GM21576 (cell line): ENCODE measurements at regions not wholly inside any gene's neighbourhood (a gene's known extent, or its start where the extent isn't known, plus 50 kb on each side); places are given as distances from the start of the nearest gene placed in this dataset.
"Not testable (repeated sequence)": the region's sequence is repeated elsewhere in the genome, so short reads cannot be mapped to it uniquely, and the experiment has no call there.

Experiments used
- ATAC-seq: cut with Tn5 transposase; IDR thresholded peaks from one replicate; pipeline ENCODE4 v1.9.1; 2021; ENCODE audit warnings: mild to moderate bottlenecking, moderate library complexity; ENCODE audit not compliant: unreplicated experiment

DNA sequence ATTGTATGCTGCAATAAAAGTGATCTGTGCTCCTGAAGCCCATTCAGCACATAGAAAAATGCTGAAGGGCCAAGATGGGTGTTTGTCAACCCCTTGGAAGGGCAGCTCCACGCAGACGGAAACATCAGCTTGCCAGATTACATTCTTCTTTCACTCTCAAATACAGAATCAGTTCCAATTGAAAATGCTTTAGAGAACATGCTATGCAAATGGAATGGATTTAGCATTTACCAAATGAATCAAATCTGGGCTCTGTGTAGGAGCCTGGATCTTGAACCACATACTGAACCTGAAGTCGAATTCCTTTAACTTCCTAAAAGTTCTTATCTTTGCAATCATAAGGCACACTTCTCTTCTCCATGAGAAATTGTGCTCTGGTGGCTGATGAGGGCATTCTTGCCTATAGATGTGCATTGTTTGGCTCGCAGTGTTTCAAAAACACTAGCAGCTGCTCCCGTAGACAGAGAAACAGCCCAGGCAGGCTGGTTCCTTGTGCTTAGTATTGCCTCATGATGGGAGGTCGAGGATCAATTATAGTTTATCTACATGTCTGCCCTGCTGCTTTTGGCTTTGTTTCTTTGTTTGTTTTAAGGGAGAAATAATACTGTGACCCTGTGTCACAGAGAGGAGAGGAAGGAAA lies 489.8 kb upstream of the FLRT2 start:
- no peak for ATAC-seq

GRCh38 chr14:85041618-85042017 lies 488.3 kb upstream of the FLRT2 start:
- ATAC-seq: no peak

- no peak for ATAC-seq
These were observed 487.6 kb upstream of the FLRT2 start for GRCh38 chr14:85042301-85042700.

DNA sequence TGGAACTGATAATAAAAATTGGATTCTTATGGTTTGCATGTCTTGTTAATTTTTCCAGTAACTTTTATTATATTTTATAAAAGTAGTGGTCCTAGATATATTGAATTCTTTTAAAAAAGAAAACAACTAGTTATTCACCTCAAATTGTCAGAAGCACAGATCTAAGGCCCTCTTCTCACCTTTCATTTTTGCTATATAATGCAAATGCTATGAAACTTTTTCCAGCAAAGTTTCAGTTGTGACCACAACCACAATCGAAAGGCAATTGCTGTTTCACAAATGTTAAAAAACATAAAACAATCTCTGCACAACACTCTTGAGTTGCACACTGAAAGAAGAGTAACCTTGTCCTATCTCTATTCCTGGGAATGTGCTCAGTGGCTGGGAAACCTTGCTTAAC lies 479.8 kb upstream of the FLRT2 start:
- no peak for ATAC-seq

GRCh38 chr14:85052646-85053045 lies 477.3 kb upstream of the FLRT2 start:
- no peak for ATAC-seq

GRCh38 chr14:85054178-85054577 lies 475.8 kb upstream of the FLRT2 start:
- no peak for ATAC-seq

DNA sequence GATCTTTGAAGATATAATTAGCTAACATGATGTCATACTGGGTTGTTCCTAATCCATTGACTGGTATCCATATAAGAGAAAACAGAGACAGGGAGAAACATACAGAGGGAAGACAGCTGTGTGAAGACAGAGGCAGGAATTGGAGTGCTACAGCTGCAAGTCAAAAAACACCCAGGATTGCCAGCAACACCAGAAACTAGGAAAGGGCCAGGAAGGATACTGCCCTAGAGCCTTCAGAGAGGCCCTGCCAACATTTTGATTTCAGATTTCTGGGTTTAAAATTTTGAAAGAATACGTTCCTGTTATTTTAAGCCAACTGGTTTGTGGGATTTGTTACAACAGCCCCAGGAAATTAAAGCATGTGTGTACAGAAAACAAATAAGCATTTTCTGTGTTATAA lies 473.7 kb upstream of the FLRT2 start:
- no peak for ATAC-seq

DNA sequence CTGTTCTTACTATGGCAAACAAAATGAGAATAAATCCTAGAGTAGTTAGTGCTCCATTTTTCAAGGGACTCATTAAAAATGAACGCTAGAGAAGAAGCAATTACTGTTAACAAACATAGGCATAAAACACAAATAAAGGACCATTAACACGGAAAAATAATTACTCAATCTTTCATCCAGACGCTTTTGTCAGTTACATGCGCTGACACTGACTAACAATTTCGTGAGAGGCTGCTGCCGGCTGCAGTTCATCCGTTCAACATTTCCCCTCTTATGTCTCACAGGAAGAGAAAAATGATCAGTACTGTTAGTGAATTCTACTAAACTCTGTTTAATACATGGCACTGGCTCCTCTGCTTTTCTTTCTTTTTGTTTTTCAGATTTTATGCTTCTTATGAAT lies 472.7 kb upstream of the FLRT2 start:
- no peak for ATAC-seq

- no peak for ATAC-seq
These were observed 471.8 kb upstream of the FLRT2 start for GRCh38 chr14:85058150-85058549.

- no peak for ATAC-seq
These were observed 469.8 kb upstream of the FLRT2 start for GRCh38 chr14:85060121-85060520.

DNA sequence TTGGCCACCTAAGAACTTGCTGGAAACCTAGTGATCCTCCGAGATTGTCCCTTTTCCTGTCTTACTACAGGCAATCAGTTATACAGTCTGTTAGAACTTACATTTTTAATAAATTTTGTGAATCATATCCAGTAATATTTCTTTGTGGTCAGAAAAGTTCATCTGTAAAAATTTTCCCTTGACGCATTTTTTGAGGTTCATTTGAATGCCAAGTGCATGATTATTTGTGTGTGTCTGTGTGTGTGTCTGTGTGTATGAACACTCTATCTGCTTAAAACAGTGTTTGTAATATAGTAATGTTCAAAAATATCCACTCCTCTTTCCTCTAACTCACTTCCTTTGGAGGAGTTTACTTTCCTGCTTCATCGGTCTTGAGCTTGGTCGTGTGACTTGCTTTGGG lies 468.7 kb upstream of the FLRT2 start:
- ATAC-seq: no peak

DNA sequence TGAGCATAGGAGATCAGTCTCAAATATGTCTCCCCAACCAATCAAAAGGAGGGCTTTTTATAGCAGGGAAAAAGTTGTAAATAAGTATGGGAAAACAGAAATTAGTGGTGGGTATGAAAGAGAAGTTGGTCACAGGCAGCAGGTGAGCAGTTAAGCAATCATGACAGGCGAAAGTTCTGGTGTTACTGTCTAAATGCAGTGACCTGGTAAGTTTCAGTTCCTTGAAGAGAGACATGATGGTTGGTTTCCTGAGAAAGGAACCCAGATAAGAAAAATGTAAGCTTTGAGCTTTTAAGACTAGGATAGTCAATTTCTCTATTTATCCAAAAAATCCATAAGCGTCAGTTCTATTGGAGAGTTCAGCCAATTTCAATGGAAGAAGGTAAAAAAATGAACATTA lies 466.2 kb upstream of the FLRT2 start:
- ATAC-seq: no peak

- ATAC-seq: no peak
These were observed 458.5 kb upstream of the FLRT2 start for GRCh38 chr14:85071447-85071846.

DNA sequence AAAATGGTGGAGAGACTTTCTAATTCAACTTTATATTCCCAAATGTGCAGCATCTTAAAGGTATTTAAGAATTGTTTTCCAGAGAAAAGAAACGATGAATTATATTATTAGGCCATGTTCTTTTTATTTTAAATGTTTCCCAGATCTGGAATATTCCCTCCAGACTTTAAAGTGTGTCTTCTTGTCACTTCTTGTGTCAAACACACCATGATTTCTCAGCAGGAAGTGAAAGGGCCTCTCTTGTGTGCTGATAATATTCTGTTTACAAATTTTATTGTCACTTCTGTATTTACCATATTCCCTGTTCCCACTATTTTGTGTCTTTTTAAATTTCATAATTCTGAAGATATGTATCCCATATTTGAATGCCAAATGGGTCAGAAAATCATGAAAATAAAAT lies 455.0 kb upstream of the FLRT2 start:
- ATAC-seq: no peak

DNA sequence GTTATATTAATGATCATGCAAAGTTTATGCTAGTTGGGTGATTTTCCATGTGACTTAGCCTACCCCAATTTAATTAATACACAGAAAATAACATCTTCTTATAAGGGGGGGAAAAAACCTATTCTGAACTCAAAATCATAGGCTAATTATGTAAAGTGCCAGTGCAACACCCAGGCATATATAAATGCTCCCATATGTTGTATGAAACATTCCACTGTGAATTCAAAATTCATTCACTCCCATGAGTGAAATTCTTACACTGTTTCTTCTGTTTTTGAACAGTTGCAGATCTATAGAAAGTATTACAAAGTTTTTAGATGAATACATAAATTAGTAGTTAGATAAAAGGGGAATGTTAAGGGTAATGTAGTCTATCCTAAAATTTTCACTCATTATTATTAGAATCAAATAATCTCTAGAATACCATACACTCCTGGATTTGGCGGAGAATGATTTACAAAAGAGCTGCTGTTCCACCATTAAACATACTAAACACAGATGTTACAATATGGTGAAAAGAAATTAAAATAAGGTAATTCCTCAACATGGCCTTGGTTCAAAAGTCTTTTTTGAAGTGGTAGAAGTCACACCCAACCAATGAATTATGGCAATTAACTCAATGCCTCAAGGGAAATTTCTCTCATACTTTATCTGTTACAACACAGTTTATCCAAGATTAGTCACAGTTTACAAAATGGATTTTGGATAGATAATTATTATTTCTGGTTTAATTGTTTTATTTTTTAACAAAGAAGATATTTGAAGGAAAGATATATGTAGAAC lies 454.1 kb upstream of the FLRT2 start:
- ATAC-seq: no peak

GRCh38 chr14:85077716-85078115 lies 452.2 kb upstream of the FLRT2 start:
- ATAC-seq: not testable (repeated sequence)

DNA sequence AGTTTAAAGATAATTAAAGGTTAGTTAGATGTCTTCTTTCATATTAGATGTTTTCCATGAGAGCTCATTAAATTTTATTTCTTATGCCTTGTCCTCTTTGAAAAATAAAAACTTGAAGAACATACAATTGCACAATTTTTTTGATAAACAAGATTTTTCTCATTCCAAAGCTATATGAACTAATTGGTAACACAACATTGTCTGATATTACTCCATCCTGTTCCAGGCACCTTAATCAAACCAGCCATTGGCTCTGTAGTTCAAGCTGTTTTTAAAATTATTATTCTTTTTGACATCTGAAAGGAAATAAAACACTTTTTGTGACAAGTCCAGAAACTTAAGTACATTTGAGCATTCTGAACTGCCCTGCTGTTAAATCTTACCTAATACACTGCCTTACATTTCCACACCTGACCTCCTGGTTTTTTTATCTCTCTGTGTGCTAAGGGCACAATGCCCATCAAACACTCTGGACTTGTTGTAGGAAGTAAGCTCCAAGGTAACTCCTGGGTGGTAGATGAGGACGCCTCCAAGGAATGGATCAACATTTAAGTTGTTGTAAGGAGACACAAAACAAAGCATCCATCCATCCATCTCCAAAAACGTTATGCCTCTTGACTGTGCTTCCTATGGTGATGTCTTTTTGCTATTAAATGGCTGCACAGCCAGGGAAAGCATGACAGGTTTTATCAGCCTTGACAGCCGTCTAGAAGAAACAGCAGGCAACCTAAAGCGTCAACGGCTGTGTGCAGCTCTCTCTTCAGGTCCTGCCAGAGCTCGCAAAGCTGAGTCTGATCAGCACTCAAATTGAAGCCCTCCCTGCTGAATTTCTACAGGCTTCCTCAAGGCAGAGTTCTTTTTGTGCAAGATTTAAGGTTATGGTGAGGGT lies 449.9 kb upstream of the FLRT2 start:
- ATAC-seq: no peak

GRCh38 chr14:85084344-85084743 lies 445.6 kb upstream of the FLRT2 start:
- no peak for ATAC-seq

- no peak for ATAC-seq
These were observed 444.0 kb upstream of the FLRT2 start for GRCh38 chr14:85085981-85086380.

GRCh38 chr14:85087201-85087600 lies 442.7 kb upstream of the FLRT2 start:
- ATAC-seq: no peak

- no peak for ATAC-seq
These were observed 441.8 kb upstream of the FLRT2 start for GRCh38 chr14:85088192-85088591.

GRCh38 chr14:85090681-85091080 lies 439.3 kb upstream of the FLRT2 start:
- no peak for ATAC-seq
